AG09309 (cell line): ENCODE measurements at regions not wholly inside any gene's neighbourhood (a gene's known extent, or its start where the extent isn't known, plus 50 kb on each side); places are given as distances from the start of the nearest gene placed in this dataset.

Experiments
- DNase-seq: peaks from one replicate; pipeline ENCODE4 v3.0.0-alpha.2; 2010; ENCODE audit warnings: low read depth
- H3K4me3 ChIP-seq: 2 replicates; pipeline ENCODE4 v1.5.1; 2011; ENCODE audit warnings: mild to moderate bottlenecking, low read depth, low read length, moderate library complexity; ENCODE audit not compliant: control insufficient read depth
- CTCF ChIP-seq: IDR thresholded peaks from 2 replicates; pipeline ENCODE4 v1.5.1; 2011; ENCODE audit warnings: mild to moderate bottlenecking, low read depth, low read length, inconsistent platforms; ENCODE audit not compliant: insufficient read depth, control insufficient read depth; ENCODE audit errors: missing control alignments

- DNase-seq = no peak
- TF ChIP-seq CTCF = no peak
- no peak overlapping the region for H3K4me3 ChIP-seq
Observed at GRCh38 chr17:70373369-70373768, 204.0 kb downstream of the KCNJ2 start.

GRCh38 chr17:70374496-70374895, 205.2 kb downstream of the KCNJ2 start:
- DNase-seq = no peak
- no peak overlapping the region for H3K4me3 ChIP-seq
- no peak for TF ChIP-seq CTCF

GRCh38 chr17:70375406-70375805, 206.1 kb downstream of the KCNJ2 start:
- no peak overlapping the region for H3K4me3 ChIP-seq
- DNase-seq = no peak
- no peak for TF ChIP-seq CTCF

- TF ChIP-seq CTCF = no peak
- no peak for DNase-seq
- no peak overlapping the region for H3K4me3 ChIP-seq
Observed at GRCh38 chr17:70375813-70376770, 206.8 kb downstream of the KCNJ2 start.

- TF ChIP-seq CTCF = no peak
- no peak overlapping the region for H3K4me3 ChIP-seq
- DNase-seq = no peak
Observed at GRCh38 chr17:70377654-70378053, 208.3 kb downstream of the KCNJ2 start.

- no peak for DNase-seq
- no peak overlapping the region for H3K4me3 ChIP-seq
- no peak for TF ChIP-seq CTCF
Observed at GRCh38 chr17:70378076-70378475, 208.7 kb downstream of the KCNJ2 start.
